GM21619 (cell line): ENCODE measurements at regions not wholly inside any gene's neighbourhood (a gene's known extent, or its start where the extent isn't known, plus 50 kb on each side); places are given as distances from the start of the nearest gene placed in this dataset.

Experiments
- ATAC-seq: cut with Tn5 transposase; IDR thresholded peaks from one replicate; pipeline ENCODE4 v1.9.1; 2021; ENCODE audit not compliant: unreplicated experiment

DNA sequence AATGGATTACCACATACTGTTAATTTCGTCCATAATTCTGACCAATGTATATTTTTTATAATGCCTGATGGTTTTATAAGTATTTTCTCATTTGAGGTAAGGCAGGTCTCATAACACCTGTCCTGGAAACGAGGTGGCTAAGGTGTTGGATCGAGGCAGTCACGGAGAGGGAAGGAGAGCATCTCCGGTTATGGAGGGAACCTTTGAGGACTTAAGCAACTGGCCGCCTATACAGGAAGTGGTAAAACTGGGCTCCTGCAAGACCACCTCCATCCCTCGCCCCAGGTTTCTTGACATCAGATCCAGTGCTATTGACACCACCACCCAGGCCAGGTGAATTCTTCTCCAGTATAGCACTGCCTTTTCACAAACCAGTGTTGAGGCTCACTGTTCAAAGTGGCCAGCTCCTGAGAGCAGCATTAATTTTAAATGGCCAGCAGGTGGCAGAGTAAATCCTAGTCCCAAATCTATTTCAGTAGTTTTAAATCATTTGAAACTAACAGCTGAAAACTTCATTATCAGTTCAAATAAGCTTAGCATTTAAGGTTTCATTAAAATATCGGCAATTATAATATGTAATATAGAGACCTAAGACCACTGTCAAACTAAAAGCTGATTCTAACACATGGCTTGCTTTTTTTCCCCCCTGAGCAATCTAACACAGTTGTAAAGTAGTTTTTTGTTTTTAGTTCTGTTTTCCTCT is 100.8 kb downstream of the PPM1A start:
- peak; percentile 70 for ATAC-seq

- peak; percentile 3 for ATAC-seq
Measured at GRCh38 chr14:60350366-60350720, 101.3 kb downstream of the PPM1A start.

GRCh38 chr14:60353420-60353819 is 104.4 kb downstream of the PPM1A start:
- ATAC-seq, result no peak

DNA sequence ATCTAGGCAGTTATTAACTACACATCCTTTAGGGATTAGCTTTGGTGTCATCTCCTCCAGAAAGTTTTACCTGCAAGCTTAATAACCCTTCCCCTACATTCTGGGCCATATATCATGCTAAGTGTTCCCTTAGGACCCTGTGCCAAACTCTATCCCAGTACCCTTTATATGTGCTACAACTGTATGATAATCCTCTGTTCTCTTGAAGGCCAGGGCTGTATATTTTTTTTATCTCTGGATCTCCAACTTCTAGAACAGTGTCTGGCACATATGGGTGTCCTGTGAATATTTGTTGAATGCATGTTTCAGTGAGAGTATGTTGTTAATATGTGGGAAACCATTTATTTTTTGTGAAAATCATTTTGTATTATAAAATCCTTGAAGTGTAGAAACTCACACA is 106.7 kb downstream of the PPM1A start:
- no peak for ATAC-seq

DNA sequence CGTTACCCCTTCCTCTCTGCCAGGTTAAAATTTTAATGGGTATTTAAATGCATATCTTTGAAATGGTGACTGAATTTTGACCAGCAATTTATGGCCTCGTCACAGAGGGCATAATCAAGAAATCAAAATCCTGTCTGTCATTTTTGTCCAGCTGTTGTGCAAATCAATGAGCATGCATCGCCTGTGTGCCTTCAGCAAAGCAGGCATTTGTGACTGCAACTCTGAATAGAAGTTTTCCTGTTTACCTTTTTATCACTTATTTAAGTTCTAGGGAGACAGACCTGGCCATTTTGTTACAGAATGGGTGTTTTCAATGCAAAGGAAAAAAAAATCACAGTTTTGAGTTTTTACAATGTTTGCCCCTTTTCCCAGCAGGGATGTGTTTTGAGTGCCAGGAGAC is 107.4 kb downstream of the PPM1A start:
- no peak for ATAC-seq

- ATAC-seq, result no peak
Measured at GRCh38 chr14:60356906-60357550, 108.0 kb downstream of the PPM1A start.

DNA sequence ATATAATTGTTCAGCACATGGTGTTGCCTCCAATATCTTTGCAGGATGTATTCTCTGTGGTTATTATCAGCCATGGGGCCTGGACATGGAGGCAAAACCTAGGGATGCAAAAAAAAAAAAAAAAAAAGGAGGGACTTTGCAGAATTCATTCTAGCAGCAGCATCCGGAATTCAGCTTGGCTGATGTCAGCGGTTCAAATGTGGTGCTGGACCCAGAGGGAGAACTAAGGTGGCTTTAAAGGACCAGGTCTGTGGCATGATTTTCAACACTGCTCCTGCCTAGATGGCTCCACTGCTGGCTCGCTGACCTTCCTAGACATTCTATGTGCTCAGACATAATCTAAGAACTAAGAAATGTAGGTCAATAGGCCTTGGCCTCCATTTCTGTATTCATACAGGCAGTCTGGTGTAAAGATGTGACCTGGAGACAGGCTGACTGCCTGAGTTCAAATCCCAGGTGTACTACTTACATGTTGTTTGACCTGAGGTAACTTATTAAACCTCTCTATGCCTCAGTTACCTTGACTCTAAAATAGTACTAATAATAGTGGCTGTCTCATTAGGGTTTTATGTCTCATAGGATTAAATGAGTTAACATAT is 108.6 kb downstream of the PPM1A start:
- no peak for ATAC-seq

- no peak for ATAC-seq
Measured at GRCh38 chr14:60363275-60363674, 114.3 kb downstream of the PPM1A start.

DNA sequence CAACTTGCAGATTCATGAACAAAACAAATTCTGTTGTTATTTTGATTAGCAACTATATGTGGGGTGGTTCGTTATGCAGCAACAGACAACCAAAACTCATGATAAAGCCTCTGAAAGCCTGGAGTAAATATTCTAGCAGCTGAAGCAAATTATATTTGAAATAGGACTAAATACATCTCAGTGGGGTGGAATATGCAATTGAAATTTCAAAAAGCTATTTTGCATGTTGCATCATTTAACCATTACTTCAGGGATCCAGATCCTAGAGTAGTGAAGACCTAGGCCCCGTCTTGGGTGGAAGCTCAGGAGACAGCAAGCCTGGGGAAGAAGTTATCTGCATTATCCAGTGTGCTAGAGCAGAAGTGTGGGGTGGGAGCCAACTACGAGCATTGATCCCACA is 114.7 kb downstream of the PPM1A start:
- ATAC-seq, result no peak

DNA sequence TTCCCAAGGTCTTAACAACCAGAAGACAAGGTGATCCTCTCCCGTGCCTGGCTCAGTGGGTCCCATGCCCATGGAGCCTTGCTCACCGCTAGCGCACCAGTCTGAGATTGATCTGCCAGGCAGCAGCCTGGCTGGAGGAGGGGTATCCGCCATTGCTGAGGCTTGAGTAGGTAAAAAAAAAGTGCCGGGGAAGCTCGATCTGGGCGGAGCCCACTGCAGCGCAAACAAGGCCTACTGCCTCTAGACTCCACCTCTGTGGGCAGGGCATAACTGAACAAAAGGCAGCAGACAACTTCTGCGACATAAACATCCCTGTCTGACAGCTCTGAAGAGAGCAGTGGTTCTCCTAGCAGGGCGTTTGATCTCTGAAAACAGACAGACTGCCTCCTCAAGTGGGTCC is 104.0 kb downstream of the C14orf39 start:
- no peak for ATAC-seq
